Caco-2 (cell line): ENCODE measurements at regions not wholly inside any gene's neighbourhood (a gene's known extent, or its start where the extent isn't known, plus 50 kb on each side); places are given as distances from the start of the nearest gene placed in this dataset.

Experiments used
- BruUV-seq: library from RNA; stranded (reverse); fragments of 400-500 nt; replicated peaks from 2 replicates; lab custom pipeline; 2021; lab: Mats Ljungman, UMichigan
- CTCF ChIA-PET: fragments of 300-600 bp; sonication (Branson Sonifier 250); formaldehyde crosslinking; loops from one replicate; lab custom pipeline; 2022; ENCODE audit warnings: antibody characterized with exemption; lab: Charles Lee
- POLR2A ChIA-PET: fragments of 300-600 bp; sonication (Branson Sonifier 250); formaldehyde crosslinking; loops from one replicate; lab custom pipeline; 2022; ENCODE audit warnings: antibody characterized with exemption; lab: Charles Lee
- DNase-seq, 2 experiments: peaks; one replicate each; pipeline versions ENCODE4 v3.0.0 to v3.0.0-alpha.2; 2020 to 2022
- H3K27me3 ChIP-seq: replicated peaks from 2 replicates; pipeline ENCODE4 v1.6.0; 2011; ENCODE audit warnings: low read length; ENCODE audit not compliant: control insufficient read depth, insufficient read depth
- H3K36me3 ChIP-seq: 2 replicates; pipeline ENCODE4 v1.5.1; 2011; ENCODE audit warnings: low read length; ENCODE audit not compliant: control insufficient read depth, insufficient read depth
- H3K4me1 ChIP-seq: fragments of 250-450 bp; sonication (Bioruptor Pico); 2 replicates; pipeline ENCODE4 v1.5.1; 2020; ENCODE audit warnings: mild to moderate bottlenecking
- H3K4me3 ChIP-seq: 2 replicates; pipeline ENCODE4 v1.5.1; 2011; ENCODE audit warnings: low read depth, mild to moderate bottlenecking, control low read depth, low read length
- H3K9me3 ChIP-seq: fragments of 250-450 bp; sonication (Bioruptor Pico); 2 replicates; pipeline ENCODE4 v1.5.1; 2020; ENCODE audit warnings: mild to moderate bottlenecking, moderate library complexity
- H3K27ac Mint-ChIP-seq: one replicate; pipeline ENCODE4 v1.8.0; 2022; ENCODE audit warnings: mixed read lengths; ENCODE audit not compliant: unreplicated experiment
- H3K27me3 Mint-ChIP-seq: one replicate; pipeline ENCODE4 v1.8.0; 2022; ENCODE audit warnings: mixed read lengths; ENCODE audit not compliant: insufficient read depth, unreplicated experiment
- H3K36me3 Mint-ChIP-seq: one replicate; pipeline ENCODE4 v1.8.0; 2022; ENCODE audit warnings: mild to moderate bottlenecking, mixed read lengths; ENCODE audit not compliant: insufficient read depth, unreplicated experiment
- H3K4me1 Mint-ChIP-seq: one replicate; pipeline ENCODE4 v1.8.0; 2022; ENCODE audit warnings: low read depth, mixed read lengths; ENCODE audit not compliant: unreplicated experiment
- H3K4me3 Mint-ChIP-seq: one replicate; pipeline ENCODE4 v1.8.0; 2022; ENCODE audit warnings: mild to moderate bottlenecking, moderate library complexity, mixed read lengths; ENCODE audit not compliant: unreplicated experiment
- H3K9me3 Mint-ChIP-seq: one replicate; pipeline ENCODE4 v1.8.0; 2022; ENCODE audit warnings: mixed read lengths; ENCODE audit not compliant: unreplicated experiment
- CTCF ChIP-seq, 2 experiments: fragments of 200-600 bp in 1 of 2; IDR thresholded peaks; 1 replicate in 1 of 2; 2 replicates in 1 of 2; pipeline versions ENCODE4 v1.5.1 to v1.8.0; 2011 to 2022; ENCODE audit warnings: antibody characterized with exemption in 1 of 2, control low read depth in 1 of 2, inconsistent platforms in 1 of 2, low read depth in 1 of 2, low read length in 1 of 2, mild to moderate bottlenecking in 1 of 2, moderate library complexity in 1 of 2; ENCODE audit not compliant: insufficient read depth in 1 of 2, severe bottlenecking in 1 of 2, unreplicated experiment in 1 of 2
- intact Hi-C: fragments of 100-400 bp; cut with micrococcal nuclease; formaldehyde crosslinking; loops from one replicate; pipeline ENCODE4 v1.10.0; 2022; ENCODE audit not compliant: unreplicated experiment

- Histone ChIP-seq H3K4me1 (peaks cover 3% of the 10 kb centered on the region; the same call in 1 of the 2 replicates), H3K27me3 (no peaks in the 10 kb centered on the region), H3K9me3 (no peaks in the 10 kb centered on the region), H3K4me3 (no peak overlapping the region), H3K36me3 (no peaks in the 10 kb centered on the region)
- ChIA-PET CTCF (no interaction called here), POLR2A (no interaction called here)
- H3K9me3 Mint-ChIP-seq, result no peaks in the 10 kb centered on the region
- intact Hi-C loops, result no loop called here
- DNase-seq, result no peak
- H3K4me3 Mint-ChIP-seq, result no peak overlapping the region
- no TSS peak for BruUV-seq
- H3K27ac Mint-ChIP-seq, result no peak overlapping the region
- H3K4me1 Mint-ChIP-seq, result no peaks in the 10 kb centered on the region
- H3K36me3 Mint-ChIP-seq, result no peaks in the 10 kb centered on the region
- no peaks in the 10 kb centered on the region for H3K27me3 Mint-ChIP-seq
- TF ChIP-seq CTCF (IDR thresholded peaks at IDR 0.05; ENCODE audit: insufficient read depth in 1 of 2, low read depth in 1 of 2, low read length in 1 of 2, severe bottlenecking in 1 of 2, unreplicated experiment in 1 of 2), result no peak
Observed at GRCh38 chr2:236980961-236981360, 104.7 kb upstream of the COPS8 start.

- BruUV-seq, result no TSS peak
- no peak overlapping the region for H3K4me3 ChIP-seq
- no peaks in the 10 kb centered on the region for H3K27me3 ChIP-seq
- no peaks in the 10 kb centered on the region for H3K4me1 Mint-ChIP-seq
- no peak for TF ChIP-seq CTCF (IDR thresholded peaks at IDR 0.05; ENCODE audit: insufficient read depth in 1 of 2, low read depth in 1 of 2, low read length in 1 of 2, severe bottlenecking in 1 of 2, unreplicated experiment in 1 of 2)
- no peak for DNase-seq
- intact Hi-C loops, result no loop called here
- ChIA-PET CTCF (no interaction called here), POLR2A (no interaction called here)
- no peak overlapping the region for H3K4me3 Mint-ChIP-seq
- H3K27me3 Mint-ChIP-seq, result no peaks in the 10 kb centered on the region
- no peaks in the 10 kb centered on the region for H3K9me3 ChIP-seq
- H3K27ac Mint-ChIP-seq, result no peak overlapping the region
- H3K9me3 Mint-ChIP-seq, result no peaks in the 10 kb centered on the region
- peaks cover 7% of the 10 kb centered on the region; the same call in 1 of the 2 replicates for H3K4me1 ChIP-seq
- H3K36me3 Mint-ChIP-seq, result no peaks in the 10 kb centered on the region
- no peaks in the 10 kb centered on the region for H3K36me3 ChIP-seq
Observed at GRCh38 chr2:236981701-236982485, 103.8 kb upstream of the COPS8 start.

- no peaks in the 10 kb centered on the region for H3K4me1 Mint-ChIP-seq
- H3K36me3 Mint-ChIP-seq, result no peaks in the 10 kb centered on the region
- no TSS peak for BruUV-seq
- no peak for TF ChIP-seq CTCF (IDR thresholded peaks at IDR 0.05; ENCODE audit: insufficient read depth in 1 of 2, low read depth in 1 of 2, low read length in 1 of 2, severe bottlenecking in 1 of 2, unreplicated experiment in 1 of 2)
- no peak overlapping the region for H3K27ac Mint-ChIP-seq
- H3K36me3 ChIP-seq, result no peaks in the 10 kb centered on the region
- H3K27me3 Mint-ChIP-seq, result no peaks in the 10 kb centered on the region
- no peaks in the 10 kb centered on the region for H3K27me3 ChIP-seq
- no peak overlapping the region for H3K4me3 Mint-ChIP-seq
- intact Hi-C loops, result no loop called here
- H3K9me3 ChIP-seq, result no peaks in the 10 kb centered on the region
- ChIA-PET CTCF (no interaction called here), POLR2A (no interaction called here)
- no peak overlapping the region for H3K4me3 ChIP-seq
- peaks cover 7% of the 10 kb centered on the region; the same call in 1 of the 2 replicates for H3K4me1 ChIP-seq
- H3K9me3 Mint-ChIP-seq, result no peaks in the 10 kb centered on the region
- DNase-seq, result no peak
Observed at GRCh38 chr2:236982693-236983455, 102.8 kb upstream of the COPS8 start.
